Loucy (cell line): ENCODE measurements at regions not wholly inside any gene's neighbourhood (a gene's known extent, or its start where the extent isn't known, plus 50 kb on each side); places are given as distances from the start of the nearest gene placed in this dataset.

ENCODE experiments used
- EZH2phosphoT487 ChIP-seq: fragments of 200-600 bp; IDR thresholded peaks from 2 replicates; pipeline ENCODE4 v1.6.1; 2018; ENCODE audit warnings: antibody characterized with exemption, mild to moderate bottlenecking, moderate library complexity, borderline replicate concordance
- TF ChIP-seq, protein P1 (sequence below): fragments of 200-600 bp; sonication (generic); conservative IDR thresholded peaks from 2 replicates; pipeline ENCODE4 v1.5.1; 2014; ENCODE audit warnings: mild to moderate bottlenecking, antibody characterized with exemption, low read length

DNA sequence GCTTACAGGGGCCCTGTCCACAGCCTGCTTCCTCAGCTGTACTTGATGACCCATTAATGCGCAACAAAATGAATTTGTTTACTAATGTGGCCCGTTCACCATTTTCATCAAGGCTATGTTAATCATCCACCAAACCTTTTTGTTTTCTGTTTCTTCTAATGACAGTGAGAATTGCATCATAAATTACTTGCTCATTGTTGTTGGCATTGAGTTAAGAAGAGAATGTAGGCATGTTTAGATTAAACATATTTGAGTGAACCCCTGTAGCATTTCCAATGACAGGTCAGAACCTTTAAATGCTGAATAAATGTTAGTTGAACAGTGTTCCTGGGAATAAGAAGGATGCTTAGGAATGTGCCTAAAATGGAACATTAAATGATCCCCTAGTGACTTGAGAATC is 183.4 kb downstream of the SPRY1 start:
- TF ChIP-seq EZH2phosphoT487, result no peak
- TF ChIP-seq, protein P1, sequence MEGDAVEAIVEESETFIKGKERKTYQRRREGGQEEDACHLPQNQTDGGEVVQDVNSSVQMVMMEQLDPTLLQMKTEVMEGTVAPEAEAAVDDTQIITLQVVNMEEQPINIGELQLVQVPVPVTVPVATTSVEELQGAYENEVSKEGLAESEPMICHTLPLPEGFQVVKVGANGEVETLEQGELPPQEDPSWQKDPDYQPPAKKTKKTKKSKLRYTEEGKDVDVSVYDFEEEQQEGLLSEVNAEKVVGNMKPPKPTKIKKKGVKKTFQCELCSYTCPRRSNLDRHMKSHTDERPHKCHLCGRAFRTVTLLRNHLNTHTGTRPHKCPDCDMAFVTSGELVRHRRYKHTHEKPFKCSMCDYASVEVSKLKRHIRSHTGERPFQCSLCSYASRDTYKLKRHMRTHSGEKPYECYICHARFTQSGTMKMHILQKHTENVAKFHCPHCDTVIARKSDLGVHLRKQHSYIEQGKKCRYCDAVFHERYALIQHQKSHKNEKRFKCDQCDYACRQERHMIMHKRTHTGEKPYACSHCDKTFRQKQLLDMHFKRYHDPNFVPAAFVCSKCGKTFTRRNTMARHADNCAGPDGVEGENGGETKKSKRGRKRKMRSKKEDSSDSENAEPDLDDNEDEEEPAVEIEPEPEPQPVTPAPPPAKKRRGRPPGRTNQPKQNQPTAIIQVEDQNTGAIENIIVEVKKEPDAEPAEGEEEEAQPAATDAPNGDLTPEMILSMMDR, result no peak
